HG03039 (cell line): ENCODE measurements at regions not wholly inside any gene's neighbourhood (a gene's known extent, or its start where the extent isn't known, plus 50 kb on each side); places are given as distances from the start of the nearest gene placed in this dataset.

Experiments used
- ATAC-seq: cut with Tn5 transposase; IDR thresholded peaks from one replicate; pipeline ENCODE4 v1.9.1; 2021; ENCODE audit warnings: mild to moderate bottlenecking, moderate library complexity; ENCODE audit not compliant: unreplicated experiment

- no peak for ATAC-seq
Observed at GRCh38 chr15:70407955-70408354, 310.2 kb upstream of the TLE3 start.

GRCh38 chr15:70407336-70407670 is 309.6 kb upstream of the TLE3 start:
- no peak for ATAC-seq

- ATAC-seq: no peak
Observed at GRCh38 chr15:70406617-70407335, 309.1 kb upstream of the TLE3 start.

GRCh38 chr15:70401709-70402108 is 304.0 kb upstream of the TLE3 start:
- ATAC-seq: no peak

GRCh38 chr15:70400766-70401541 is 303.2 kb upstream of the TLE3 start:
- ATAC-seq: no peak

- no peak for ATAC-seq
Observed at GRCh38 chr15:70399204-70399603, 301.5 kb upstream of the TLE3 start.

- no peak for ATAC-seq
Observed at GRCh38 chr15:70398694-70399093, 301.0 kb upstream of the TLE3 start.

GRCh38 chr15:70396807-70397206 is 299.1 kb upstream of the TLE3 start:
- ATAC-seq: no peak

GRCh38 chr15:70395164-70395563 is 297.4 kb upstream of the TLE3 start:
- ATAC-seq: no peak

- no peak for ATAC-seq
Observed at GRCh38 chr15:70390723-70391122, 293.0 kb upstream of the TLE3 start.

- no peak for ATAC-seq
Observed at GRCh38 chr15:70387993-70388392, 290.3 kb upstream of the TLE3 start.

- no peak for ATAC-seq
Observed at GRCh38 chr15:70387081-70387480, 289.4 kb upstream of the TLE3 start.

- no peak for ATAC-seq
Observed at GRCh38 chr15:70385711-70386110, 288.0 kb upstream of the TLE3 start.

GRCh38 chr15:70385052-70385451 is 287.3 kb upstream of the TLE3 start:
- no peak for ATAC-seq

- no peak for ATAC-seq
Observed at GRCh38 chr15:70383856-70384255, 286.1 kb upstream of the TLE3 start.

- no peak for ATAC-seq
Observed at GRCh38 chr15:70382762-70383458, 285.2 kb upstream of the TLE3 start.

GRCh38 chr15:70382009-70382749 is 284.5 kb upstream of the TLE3 start:
- ATAC-seq: no peak

GRCh38 chr15:70379938-70380883 is 282.5 kb upstream of the TLE3 start:
- no peak for ATAC-seq

- ATAC-seq: no peak
Observed at GRCh38 chr15:70379134-70379533, 281.4 kb upstream of the TLE3 start.
